ENCODE measurements at regions not wholly inside any gene's neighbourhood (a gene's known extent, or its start where the extent isn't known, plus 50 kb on each side); places are given as distances from the start of the nearest gene placed in this dataset.

DNA sequence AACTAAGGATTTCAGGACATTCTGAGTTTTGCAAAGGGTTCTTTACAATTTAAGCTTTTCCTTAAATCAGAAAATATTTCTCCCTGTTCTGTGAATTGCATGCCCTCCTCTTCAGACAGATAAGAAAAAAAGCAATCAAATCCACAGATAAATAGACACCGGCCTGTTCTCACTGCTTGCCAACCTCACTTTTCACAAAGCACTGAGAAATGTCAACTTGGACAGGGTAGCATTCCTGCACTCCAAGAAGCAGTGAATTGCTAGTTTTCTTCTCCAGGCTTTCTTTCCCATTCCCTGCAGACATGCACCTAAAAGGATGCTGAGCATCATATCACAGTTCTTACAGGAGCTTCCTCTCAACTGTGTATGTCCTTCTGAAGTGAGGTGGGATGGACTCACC lies 226.0 kb downstream of the CHRM3 start:
- Histone ChIP-seq H3K4me1 (no peaks in the 10 kb centered on the region), H3K9me3 (no peaks in the 10 kb centered on the region), H3K27ac (no peak overlapping the region), H3K36me3 (no peaks in the 10 kb centered on the region), H3K4me3 (no peak overlapping the region), H3K27me3 (no peaks in the 10 kb centered on the region)
- DNase-seq (ENCODE audit: extremely low spot score in 2 of 2): no peak
- intact Hi-C loops (cut with DNase I): no loop called here
- no peak for TF ChIP-seq POLR2A (IDR thresholded peaks at IDR 0.05)
- TF ChIP-seq POLR2AphosphoS5 (IDR thresholded peaks at IDR 0.05; ENCODE audit: insufficient read depth in 1 of 2, low read depth in 1 of 2): no peak
- TF ChIP-seq, protein P1, sequence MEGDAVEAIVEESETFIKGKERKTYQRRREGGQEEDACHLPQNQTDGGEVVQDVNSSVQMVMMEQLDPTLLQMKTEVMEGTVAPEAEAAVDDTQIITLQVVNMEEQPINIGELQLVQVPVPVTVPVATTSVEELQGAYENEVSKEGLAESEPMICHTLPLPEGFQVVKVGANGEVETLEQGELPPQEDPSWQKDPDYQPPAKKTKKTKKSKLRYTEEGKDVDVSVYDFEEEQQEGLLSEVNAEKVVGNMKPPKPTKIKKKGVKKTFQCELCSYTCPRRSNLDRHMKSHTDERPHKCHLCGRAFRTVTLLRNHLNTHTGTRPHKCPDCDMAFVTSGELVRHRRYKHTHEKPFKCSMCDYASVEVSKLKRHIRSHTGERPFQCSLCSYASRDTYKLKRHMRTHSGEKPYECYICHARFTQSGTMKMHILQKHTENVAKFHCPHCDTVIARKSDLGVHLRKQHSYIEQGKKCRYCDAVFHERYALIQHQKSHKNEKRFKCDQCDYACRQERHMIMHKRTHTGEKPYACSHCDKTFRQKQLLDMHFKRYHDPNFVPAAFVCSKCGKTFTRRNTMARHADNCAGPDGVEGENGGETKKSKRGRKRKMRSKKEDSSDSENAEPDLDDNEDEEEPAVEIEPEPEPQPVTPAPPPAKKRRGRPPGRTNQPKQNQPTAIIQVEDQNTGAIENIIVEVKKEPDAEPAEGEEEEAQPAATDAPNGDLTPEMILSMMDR (IDR thresholded peaks at IDR 0.05): no peak

DNA sequence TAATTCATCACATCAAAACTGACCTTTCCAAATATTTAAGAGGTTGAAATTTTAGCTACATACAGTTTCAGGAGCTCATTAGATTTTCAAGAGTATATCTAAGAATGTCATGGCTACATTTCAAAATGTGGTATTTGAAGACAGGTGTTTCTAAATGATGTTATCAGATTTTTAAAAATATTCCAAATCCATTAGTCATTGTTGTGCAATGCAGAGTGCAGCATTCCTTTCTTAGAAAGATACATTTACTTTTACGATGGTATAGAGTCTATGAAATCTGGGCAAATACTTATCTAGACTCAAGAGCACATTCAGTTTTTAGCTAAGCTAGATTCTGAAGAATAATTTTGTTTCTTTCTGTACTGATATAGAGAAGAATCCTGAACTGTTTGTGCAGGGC lies 230.3 kb downstream of the CHRM3 start:
- Histone ChIP-seq H3K27ac (no peak overlapping the region), H3K4me3 (no peak overlapping the region), H3K27me3 (no peaks in the 10 kb centered on the region), H3K4me1 (no peaks in the 10 kb centered on the region), H3K9me3 (no peaks in the 10 kb centered on the region), H3K36me3 (no peaks in the 10 kb centered on the region)
- DNase-seq (ENCODE audit: extremely low spot score in 2 of 2): no peak
- TF ChIP-seq POLR2AphosphoS5 (IDR thresholded peaks at IDR 0.05; ENCODE audit: insufficient read depth in 1 of 2, low read depth in 1 of 2) (no peak), POLR2A (IDR thresholded peaks at IDR 0.05) (no peak)
- TF ChIP-seq, protein P1 (IDR thresholded peaks at IDR 0.05): no peak
- intact Hi-C loops (cut with DNase I): no loop called here

DNA sequence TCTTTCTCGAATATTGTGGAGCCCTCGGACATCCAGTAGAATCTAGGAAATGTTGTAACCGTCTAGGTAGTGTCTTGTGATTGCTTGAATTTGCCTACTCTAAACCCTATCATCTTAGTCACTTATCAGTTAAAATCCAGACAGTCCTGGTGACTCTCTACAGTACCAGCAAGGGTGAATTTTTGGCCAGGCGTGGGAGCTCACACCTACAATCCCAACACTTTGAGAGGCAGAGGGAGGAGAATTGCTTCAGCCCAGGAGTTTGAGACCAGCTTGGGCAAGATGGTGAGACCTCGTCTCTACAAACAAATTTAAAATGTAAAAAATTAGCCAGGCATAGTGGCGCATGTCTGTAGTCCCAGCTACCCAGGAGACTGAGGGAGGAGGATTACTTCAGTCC lies 230.9 kb downstream of the CHRM3 start:
- no peak for DNase-seq (ENCODE audit: extremely low spot score in 2 of 2)
- H3K27ac ChIP-seq: no peak overlapping the region
- TF ChIP-seq POLR2A (IDR thresholded peaks at IDR 0.05): no peak
- no peak for TF ChIP-seq POLR2AphosphoS5 (IDR thresholded peaks at IDR 0.05; ENCODE audit: insufficient read depth in 1 of 2, low read depth in 1 of 2)
- TF ChIP-seq, protein P1 (IDR thresholded peaks at IDR 0.05): no peak
- no peak overlapping the region for H3K4me3 ChIP-seq
- intact Hi-C loops (cut with DNase I): no loop called here
- no peaks in the 10 kb centered on the region for H3K9me3 ChIP-seq
- H3K27me3 ChIP-seq: no peaks in the 10 kb centered on the region
- no peaks in the 10 kb centered on the region for H3K36me3 ChIP-seq
- H3K4me1 ChIP-seq: no peaks in the 10 kb centered on the region

DNA sequence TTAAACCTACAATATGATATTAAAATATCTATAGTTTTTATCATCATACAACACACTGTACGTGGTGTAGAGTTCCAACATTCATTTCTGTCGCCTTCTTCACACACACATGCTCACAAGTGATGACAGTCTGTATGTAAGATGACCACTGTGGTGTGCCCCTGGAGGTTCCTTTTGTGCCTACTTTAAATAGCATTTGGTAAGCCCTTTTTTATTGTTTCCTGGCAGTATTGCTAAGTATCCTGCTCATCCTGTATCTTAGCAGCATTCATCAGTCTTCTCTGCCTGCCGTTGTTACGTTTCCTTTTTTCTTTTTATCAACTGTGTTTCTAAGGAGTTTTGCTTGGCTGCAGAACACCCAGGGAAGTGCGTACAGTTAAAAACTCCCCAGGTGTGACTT lies 231.4 kb downstream of the CHRM3 start:
- H3K27me3 ChIP-seq: no peaks in the 10 kb centered on the region
- no peak overlapping the region for H3K27ac ChIP-seq
- no peaks in the 10 kb centered on the region for H3K4me1 ChIP-seq
- H3K36me3 ChIP-seq: no peaks in the 10 kb centered on the region
- TF ChIP-seq POLR2AphosphoS5 (IDR thresholded peaks at IDR 0.05; ENCODE audit: insufficient read depth in 1 of 2, low read depth in 1 of 2): no peak
- TF ChIP-seq, protein P1 (IDR thresholded peaks at IDR 0.05): no peak
- TF ChIP-seq POLR2A (IDR thresholded peaks at IDR 0.05): no peak
- H3K9me3 ChIP-seq: no peaks in the 10 kb centered on the region
- intact Hi-C loops (cut with DNase I): no loop called here
- no peak overlapping the region for H3K4me3 ChIP-seq
- no peak for DNase-seq (ENCODE audit: extremely low spot score in 2 of 2)

DNA sequence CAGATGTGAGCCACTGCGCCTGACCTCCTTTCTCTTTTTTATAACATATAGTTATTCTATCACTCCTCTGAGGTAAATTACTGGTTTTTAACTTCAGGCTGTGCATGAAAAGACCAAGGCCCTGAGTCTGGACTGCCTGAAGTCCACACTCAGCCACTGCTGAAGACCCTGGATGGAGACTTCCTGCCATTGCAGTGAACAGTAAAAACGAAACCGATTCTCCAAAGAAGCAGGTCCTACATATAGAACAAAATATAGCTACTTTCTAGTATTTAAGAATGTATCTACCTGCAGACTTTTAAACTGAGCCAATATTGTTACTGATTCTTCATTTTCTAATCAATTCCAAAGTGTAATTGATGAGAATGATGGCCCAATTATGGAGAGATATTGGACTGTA lies 232.8 kb downstream of the CHRM3 start:
- TF ChIP-seq POLR2AphosphoS5 (IDR thresholded peaks at IDR 0.05; ENCODE audit: insufficient read depth in 1 of 2, low read depth in 1 of 2) (no peak), POLR2A (IDR thresholded peaks at IDR 0.05) (no peak)
- TF ChIP-seq, protein P1 (IDR thresholded peaks at IDR 0.05): no peak
- Histone ChIP-seq H3K4me1 (no peaks in the 10 kb centered on the region), H3K27ac (no peak overlapping the region), H3K9me3 (no peaks in the 10 kb centered on the region), H3K36me3 (no peaks in the 10 kb centered on the region), H3K4me3 (no peak overlapping the region), H3K27me3 (no peaks in the 10 kb centered on the region)
- intact Hi-C loops (cut with DNase I): no loop called here
- no peak for DNase-seq (ENCODE audit: extremely low spot score in 2 of 2)

Data from vagina (tissue), 2 donors.